Muscle layer of duodenum (tissue), 2 donors: ENCODE measurements at regions not wholly inside any gene's neighbourhood (a gene's known extent, or its start where the extent isn't known, plus 50 kb on each side); places are given as distances from the start of the nearest gene placed in this dataset.

Source experiments
- H3K27ac ChIP-seq: one replicate; pipeline ENCODE4 v1.7.0; 2013; ENCODE audit warnings: mild to moderate bottlenecking, low read length
- H3K27me3 ChIP-seq: one replicate; pipeline ENCODE4 v1.7.0; 2013; ENCODE audit warnings: low read depth, mild to moderate bottlenecking, control low read depth, low read length
- H3K36me3 ChIP-seq, 2 donors: one replicate each; pipeline ENCODE4 v1.7.0; 2013; ENCODE audit warnings: low read length in 2 of 2, control low read depth in 1 of 2, mild to moderate bottlenecking in 1 of 2; ENCODE audit not compliant: insufficient read depth in 2 of 2, control insufficient read depth in 1 of 2
- H3K4me1 ChIP-seq, 2 donors: one replicate each; pipeline ENCODE4 v1.7.0; 2013; ENCODE audit warnings: low read length in 2 of 2, mild to moderate bottlenecking in 2 of 2, control low read depth in 1 of 2, moderate library complexity in 1 of 2; ENCODE audit not compliant: insufficient read depth in 2 of 2, control insufficient read depth in 1 of 2
- H3K4me3 ChIP-seq, 2 donors: one replicate each; pipeline ENCODE4 v1.7.0; 2013; ENCODE audit warnings: low read length in 2 of 2, low read depth in 1 of 2, mild to moderate bottlenecking in 1 of 2
- H3K9me3 ChIP-seq, 2 donors: one replicate each; pipeline ENCODE4 v1.7.0; 2013; ENCODE audit warnings: low read length in 2 of 2, control low read depth in 1 of 2, mild to moderate bottlenecking in 1 of 2; ENCODE audit not compliant: control insufficient read depth in 1 of 2
- donor health status: healthy.

- Histone ChIP-seq H3K4me1 (no peaks in the 10 kb centered on the region), H3K9me3 (peaks cover 0 to under 1% of the 10 kb centered on the region in 2 donors), H3K27ac (no peak overlapping the region), H3K36me3 (no peaks in the 10 kb centered on the region), H3K27me3 (no peaks in the 10 kb centered on the region), H3K4me3 (no peak overlapping the region)
These were observed 1732.3 kb upstream of the PIK3C3 start for GRCh38 chr18:40222776-40223175.

- H3K9me3 ChIP-seq, result no peaks in the 10 kb centered on the region
- no peaks in the 10 kb centered on the region for H3K36me3 ChIP-seq
- H3K4me1 ChIP-seq, result no peaks in the 10 kb centered on the region
- H3K4me3 ChIP-seq, result no peak overlapping the region
- no peaks in the 10 kb centered on the region for H3K27me3 ChIP-seq
- no peak overlapping the region for H3K27ac ChIP-seq
These were observed 1738.2 kb upstream of the PIK3C3 start for GRCh38 chr18:40216856-40217255.

GRCh38 chr18:40215979-40216378 lies 1739.1 kb upstream of the PIK3C3 start:
- Histone ChIP-seq H3K4me3 (no peak overlapping the region), H3K27ac (no peak overlapping the region), H3K9me3 (no peaks in the 10 kb centered on the region), H3K4me1 (no peaks in the 10 kb centered on the region), H3K27me3 (no peaks in the 10 kb centered on the region), H3K36me3 (no peaks in the 10 kb centered on the region)

GRCh38 chr18:40210696-40211095 lies 1744.3 kb upstream of the PIK3C3 start:
- Histone ChIP-seq H3K36me3 (no peaks in the 10 kb centered on the region), H3K4me1 (no peaks in the 10 kb centered on the region)

GRCh38 chr18:40208958-40209357 lies 1746.1 kb upstream of the PIK3C3 start:
- no peak overlapping the region for H3K4me3 ChIP-seq
- H3K9me3 ChIP-seq, result no peaks in the 10 kb centered on the region
- no peaks in the 10 kb centered on the region for H3K4me1 ChIP-seq
- no peaks in the 10 kb centered on the region for H3K27me3 ChIP-seq
- no peak overlapping the region for H3K27ac ChIP-seq
- no peaks in the 10 kb centered on the region for H3K36me3 ChIP-seq

More at GRCh38 chr18:40210696-40211095, 1744.3 kb upstream of the PIK3C3 start:
- no peaks in the 10 kb centered on the region for H3K27me3 ChIP-seq
- no peaks in the 10 kb centered on the region for H3K9me3 ChIP-seq
- no peak overlapping the region for H3K4me3 ChIP-seq
- H3K27ac ChIP-seq, result no peak overlapping the region

- no peaks in the 10 kb centered on the region for H3K27me3 ChIP-seq
- H3K36me3 ChIP-seq, result no peaks in the 10 kb centered on the region
- H3K4me3 ChIP-seq, result no peak overlapping the region
- no peaks in the 10 kb centered on the region for H3K4me1 ChIP-seq
- no peak overlapping the region for H3K27ac ChIP-seq
- no peaks in the 10 kb centered on the region for H3K9me3 ChIP-seq
These were observed 1757.3 kb upstream of the PIK3C3 start for GRCh38 chr18:40197711-40198110.

- H3K27ac ChIP-seq, result no peak overlapping the region
- H3K27me3 ChIP-seq, result no peaks in the 10 kb centered on the region
- no peaks in the 10 kb centered on the region for H3K36me3 ChIP-seq
- no peaks in the 10 kb centered on the region for H3K4me1 ChIP-seq
- no peak overlapping the region for H3K4me3 ChIP-seq
- H3K9me3 ChIP-seq, result no peaks in the 10 kb centered on the region
These were observed 1768.4 kb upstream of the PIK3C3 start for GRCh38 chr18:40186677-40187076.

- H3K27me3 ChIP-seq, result no peaks in the 10 kb centered on the region
- peaks cover 0 to 2% of the 10 kb centered on the region in 2 donors for H3K9me3 ChIP-seq
- no peaks in the 10 kb centered on the region for H3K4me1 ChIP-seq
- no peaks in the 10 kb centered on the region for H3K36me3 ChIP-seq
- H3K4me3 ChIP-seq, result no peak overlapping the region
- H3K27ac ChIP-seq, result no peak overlapping the region
These were observed 1775.1 kb upstream of the PIK3C3 start for GRCh38 chr18:40179729-40180461.

- no peak overlapping the region for H3K27ac ChIP-seq
- no peaks in the 10 kb centered on the region for H3K27me3 ChIP-seq
- no peaks in the 10 kb centered on the region for H3K4me1 ChIP-seq
- no peaks in the 10 kb centered on the region for H3K9me3 ChIP-seq
- H3K36me3 ChIP-seq, result no peaks in the 10 kb centered on the region
- no peak overlapping the region for H3K4me3 ChIP-seq
These were observed 1787.0 kb upstream of the PIK3C3 start for GRCh38 chr18:40168026-40168425.

GRCh38 chr18:40163254-40163653 lies 1791.8 kb upstream of the PIK3C3 start:
- no peaks in the 10 kb centered on the region for H3K27me3 ChIP-seq
- no peaks in the 10 kb centered on the region for H3K9me3 ChIP-seq
- H3K4me3 ChIP-seq, result no peak overlapping the region
- H3K36me3 ChIP-seq, result no peaks in the 10 kb centered on the region
- H3K27ac ChIP-seq, result no peak overlapping the region
- no peaks in the 10 kb centered on the region for H3K4me1 ChIP-seq

- Histone ChIP-seq H3K4me1 (no peaks in the 10 kb centered on the region), H3K4me3 (no peak overlapping the region), H3K27ac (no peak overlapping the region), H3K9me3 (no peaks in the 10 kb centered on the region), H3K27me3 (no peaks in the 10 kb centered on the region), H3K36me3 (no peaks in the 10 kb centered on the region)
These were observed 1794.7 kb upstream of the PIK3C3 start for GRCh38 chr18:40160361-40160760.
